ENCODE measurements at regions not wholly inside any gene's neighbourhood (a gene's known extent, or its start where the extent isn't known, plus 50 kb on each side); places are given as distances from the start of the nearest gene placed in this dataset.

DNA sequence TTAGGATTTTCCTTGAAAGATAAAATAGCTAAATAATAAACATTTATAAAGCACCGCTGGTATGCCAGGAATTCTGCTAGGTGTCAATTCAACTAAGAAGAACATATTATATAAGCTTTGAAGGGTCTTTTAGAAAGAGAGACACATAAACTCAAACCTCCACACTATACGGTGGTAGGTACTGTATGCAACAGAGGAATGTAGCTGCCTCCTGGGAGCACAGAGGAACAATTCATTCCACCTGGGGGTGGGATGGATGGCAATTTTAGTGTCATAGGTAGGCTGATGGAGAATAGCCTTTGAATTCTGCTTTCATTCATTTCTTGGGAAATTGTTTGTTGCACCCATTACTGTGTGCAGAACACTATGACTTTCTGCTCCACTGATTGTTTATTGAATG, 447.1 kb upstream of the MAP3K7 start (continued):
- TF ChIP-seq ASH2L (IDR thresholded peaks at IDR 0.05; ENCODE audit: low read length) = no peak
- TF ChIP-seq TAF7 (optimal IDR thresholded peaks at IDR 0.05; ENCODE audit: borderline replicate concordance, low read depth, low read length) = no peak
- TF ChIP-seq ZNF274 (IDR thresholded peaks at IDR 0.05; ENCODE audit: borderline replicate concordance, extremely low read depth, low read length) = no peak
- no peak for TF ChIP-seq POLR2AphosphoS5 (IDR thresholded peaks at IDR 0.05; ENCODE audit: low read depth, low read length)
- no peak for TF ChIP-seq POU5F1 (IDR thresholded peaks at IDR 0.05; ENCODE audit: low read depth, low read length)
- no peak for TF ChIP-seq TBP (IDR thresholded peaks at IDR 0.05; ENCODE audit: low read depth, low read length)

Measured in H1 (cell line).